B cell (primary cell): ENCODE measurements at regions not wholly inside any gene's neighbourhood (a gene's known extent, or its start where the extent isn't known, plus 50 kb on each side); places are given as distances from the start of the nearest gene placed in this dataset.

Experiments
- CTCF ChIP-seq: fragments of 200-600 bp; IDR thresholded peaks from one replicate; pipeline ENCODE4 v1.8.0; 2022; ENCODE audit warnings: antibody characterized with exemption, mild to moderate bottlenecking
- EZH2 ChIP-seq: IDR thresholded peaks from 2 replicates; pipeline ENCODE4 v1.6.1; 2012; ENCODE audit warnings: borderline replicate concordance, low read depth, mild to moderate bottlenecking, moderate library complexity, low read length; ENCODE audit not compliant: insufficient read depth, poor library complexity, severe bottlenecking

GRCh38 chr2:61721382-61721781 lies 132.5 kb downstream of the FAM161A start:
- no peak for TF ChIP-seq EZH2
- TF ChIP-seq CTCF, result no peak
